A673 (cell line): ENCODE measurements at regions not wholly inside any gene's neighbourhood (a gene's known extent, or its start where the extent isn't known, plus 50 kb on each side); places are given as distances from the start of the nearest gene placed in this dataset.

Experiments used
- EZH2 ChIP-seq: fragments of 200-600 bp; sonication (generic); IDR thresholded peaks from 2 replicates; pipeline ENCODE4 v1.6.1; 2017; ENCODE audit warnings: borderline replicate concordance, low read depth, mild to moderate bottlenecking, mixed read lengths, antibody characterized with exemption, low read length; ENCODE audit not compliant: poor library complexity, severe bottlenecking
- TF ChIP-seq, protein P1 (sequence below): fragments of 300-800, 200-600 bp; sonication (generic); conservative IDR thresholded peaks from 2 replicates; pipeline ENCODE4 v1.5.1; 2017; ENCODE audit warnings: low read depth, mild to moderate bottlenecking, antibody characterized with exemption, low read length, moderate library complexity, mixed read lengths

DNA sequence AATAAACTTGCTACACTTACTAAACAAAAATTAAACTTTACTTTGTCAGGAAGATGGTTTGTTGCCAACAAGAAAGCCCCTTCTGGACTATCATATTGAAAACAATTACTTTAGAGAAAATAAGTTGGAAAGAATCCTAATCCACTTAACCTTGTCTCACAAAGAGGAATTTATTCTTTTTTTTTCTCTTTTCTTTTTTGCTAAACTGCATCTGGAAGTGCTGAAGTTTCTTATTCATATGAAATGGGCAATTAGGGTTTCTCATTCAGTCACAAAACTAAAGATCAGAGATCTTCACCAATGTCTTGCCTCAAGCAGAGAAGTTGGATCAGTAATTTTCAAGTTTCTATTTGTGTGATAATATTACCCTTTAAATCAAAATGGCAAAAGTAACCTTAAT lies 234.9 kb upstream of the AMOT start:
- TF ChIP-seq, protein P1, sequence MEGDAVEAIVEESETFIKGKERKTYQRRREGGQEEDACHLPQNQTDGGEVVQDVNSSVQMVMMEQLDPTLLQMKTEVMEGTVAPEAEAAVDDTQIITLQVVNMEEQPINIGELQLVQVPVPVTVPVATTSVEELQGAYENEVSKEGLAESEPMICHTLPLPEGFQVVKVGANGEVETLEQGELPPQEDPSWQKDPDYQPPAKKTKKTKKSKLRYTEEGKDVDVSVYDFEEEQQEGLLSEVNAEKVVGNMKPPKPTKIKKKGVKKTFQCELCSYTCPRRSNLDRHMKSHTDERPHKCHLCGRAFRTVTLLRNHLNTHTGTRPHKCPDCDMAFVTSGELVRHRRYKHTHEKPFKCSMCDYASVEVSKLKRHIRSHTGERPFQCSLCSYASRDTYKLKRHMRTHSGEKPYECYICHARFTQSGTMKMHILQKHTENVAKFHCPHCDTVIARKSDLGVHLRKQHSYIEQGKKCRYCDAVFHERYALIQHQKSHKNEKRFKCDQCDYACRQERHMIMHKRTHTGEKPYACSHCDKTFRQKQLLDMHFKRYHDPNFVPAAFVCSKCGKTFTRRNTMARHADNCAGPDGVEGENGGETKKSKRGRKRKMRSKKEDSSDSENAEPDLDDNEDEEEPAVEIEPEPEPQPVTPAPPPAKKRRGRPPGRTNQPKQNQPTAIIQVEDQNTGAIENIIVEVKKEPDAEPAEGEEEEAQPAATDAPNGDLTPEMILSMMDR = no peak
- no peak for TF ChIP-seq EZH2
